ENCODE measurements at regions not wholly inside any gene's neighbourhood (a gene's known extent, or its start where the extent isn't known, plus 50 kb on each side); places are given as distances from the start of the nearest gene placed in this dataset.
"Not testable (repeated sequence)": the region's sequence is repeated elsewhere in the genome, so short reads cannot be mapped to it uniquely, and the experiment has no call there.

DNA sequence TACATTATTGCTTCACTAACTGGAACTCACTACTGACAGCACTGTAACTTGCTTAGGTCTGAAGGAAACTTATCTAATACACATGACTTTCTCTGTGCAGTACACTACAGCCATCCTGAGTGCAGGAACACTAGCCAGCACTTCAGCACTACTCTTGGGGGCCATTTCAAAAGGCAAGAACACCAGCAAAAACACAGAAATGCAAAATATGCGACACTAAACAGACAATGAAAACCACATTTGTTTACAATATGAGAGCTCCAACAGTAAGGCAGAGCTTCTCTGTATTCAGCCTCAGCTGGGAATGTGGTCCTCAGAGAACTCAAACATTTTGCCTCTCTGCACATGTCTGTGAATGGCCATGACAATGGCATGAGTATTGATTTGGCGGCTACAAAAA, 109.6 kb downstream of the ARRDC4 start:
- CTCF ChIA-PET: no interaction called here
- no peak for DNase-seq
- Mint-ChIP-seq H3K9me3 (no peaks in the 10 kb centered on the region), H3K4me1 (no peaks in the 10 kb centered on the region), H3K27me3 (peaks cover 7% of the 10 kb centered on the region), H3K27ac (no peak overlapping the region), H3K4me3 (no peak overlapping the region), H3K36me3 (ENCODE audit: low read depth) (no peaks in the 10 kb centered on the region)
- POLR2A ChIA-PET: no interaction called here

DNA sequence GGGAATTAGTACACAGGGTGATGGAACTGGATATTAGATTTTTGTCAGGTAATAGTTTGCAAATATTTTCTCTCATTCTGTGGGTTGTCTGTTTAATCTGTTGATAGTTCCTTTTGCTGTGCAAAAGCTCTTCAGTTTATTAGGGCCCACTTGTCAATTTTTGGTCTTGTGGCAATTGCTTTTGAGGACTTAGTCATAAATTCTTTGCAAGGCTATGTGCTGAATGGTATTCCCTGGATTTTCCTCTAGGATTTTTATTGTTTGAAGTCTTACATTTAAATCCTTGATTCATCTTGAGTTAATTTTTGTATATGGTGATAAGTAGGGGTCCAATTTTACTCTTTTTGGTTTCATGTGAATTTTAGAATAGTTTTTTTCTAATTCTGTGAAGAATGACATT, 111.3 kb downstream of the ARRDC4 start:
- Mint-ChIP-seq H3K4me1 (no peaks in the 10 kb centered on the region), H3K36me3 (ENCODE audit: low read depth) (no peaks in the 10 kb centered on the region), H3K27me3 (peaks cover 7% of the 10 kb centered on the region), H3K27ac (no peak overlapping the region), H3K9me3 (no peaks in the 10 kb centered on the region), H3K4me3 (no peak overlapping the region)
- no peak for DNase-seq
- ChIA-PET POLR2A (no interaction called here), CTCF (no interaction called here)

DNA sequence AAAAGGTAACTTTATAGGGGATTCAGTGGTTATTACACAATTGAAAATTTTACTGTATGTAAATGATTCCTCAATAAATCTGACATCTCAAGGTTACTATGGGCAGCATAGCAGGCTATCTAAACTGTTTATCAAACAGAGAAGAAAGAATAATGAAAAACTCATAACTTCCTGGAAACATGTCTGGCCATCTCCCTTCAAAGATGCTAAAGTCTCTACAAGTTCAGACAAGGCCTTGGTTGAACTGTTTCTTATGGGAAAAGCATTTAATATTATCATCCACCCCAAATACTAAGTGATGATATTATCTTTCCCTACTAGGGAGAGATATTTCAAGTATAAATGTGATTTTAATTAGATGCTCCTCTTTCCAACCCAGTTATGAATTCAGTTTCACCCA, 114.9 kb downstream of the ARRDC4 start:
- Mint-ChIP-seq H3K4me3 (no peak overlapping the region), H3K27me3 (peaks cover 7% of the 10 kb centered on the region), H3K4me1 (no peaks in the 10 kb centered on the region), H3K9me3 (no peaks in the 10 kb centered on the region), H3K36me3 (ENCODE audit: low read depth) (no peaks in the 10 kb centered on the region), H3K27ac (no peak overlapping the region)
- POLR2A ChIA-PET: no interaction called here
- CTCF ChIA-PET: no interaction called here
- DNase-seq: no peak

GRCh38 chr15:98076021-98076816, 115.7 kb downstream of the ARRDC4 start:
- no peaks in the 10 kb centered on the region for H3K4me1 Mint-ChIP-seq
- H3K27me3 Mint-ChIP-seq: peaks cover 7% of the 10 kb centered on the region
- no peak overlapping the region for H3K27ac Mint-ChIP-seq
- H3K9me3 Mint-ChIP-seq: no peaks in the 10 kb centered on the region
- ChIA-PET CTCF (no interaction called here), POLR2A (no interaction called here)
- H3K4me3 Mint-ChIP-seq: no peak overlapping the region
- DNase-seq: no peak
- no peaks in the 10 kb centered on the region for H3K36me3 Mint-ChIP-seq (ENCODE audit: low read depth)

DNA sequence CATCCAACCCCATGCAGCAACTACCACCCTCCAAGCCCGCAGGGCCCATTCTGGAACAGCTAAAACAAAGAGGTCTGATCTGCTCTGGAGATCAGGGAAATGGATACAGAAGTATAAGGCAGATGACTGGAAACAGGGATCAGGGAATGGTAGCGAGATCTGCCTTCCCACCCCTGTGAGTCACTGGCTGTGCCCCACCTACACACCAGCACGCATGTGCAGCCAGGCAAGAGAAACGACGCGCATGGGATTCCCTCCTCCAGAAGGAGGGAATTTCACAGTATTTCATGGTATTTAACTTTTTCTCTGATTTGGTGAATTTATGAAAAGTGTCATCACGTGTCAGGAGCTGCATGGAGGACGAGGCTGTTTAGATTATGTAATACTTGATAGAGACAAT, 116.7 kb downstream of the ARRDC4 start:
- peaks cover 7% of the 10 kb centered on the region for H3K27me3 Mint-ChIP-seq
- POLR2A ChIA-PET: no interaction called here
- no peak for DNase-seq
- CTCF ChIA-PET: no interaction called here
- H3K9me3 Mint-ChIP-seq: no peaks in the 10 kb centered on the region
- no peaks in the 10 kb centered on the region for H3K36me3 Mint-ChIP-seq (ENCODE audit: low read depth)
- no peaks in the 10 kb centered on the region for H3K4me1 Mint-ChIP-seq
- H3K4me3 Mint-ChIP-seq: no peak overlapping the region
- no peak overlapping the region for H3K27ac Mint-ChIP-seq

DNA sequence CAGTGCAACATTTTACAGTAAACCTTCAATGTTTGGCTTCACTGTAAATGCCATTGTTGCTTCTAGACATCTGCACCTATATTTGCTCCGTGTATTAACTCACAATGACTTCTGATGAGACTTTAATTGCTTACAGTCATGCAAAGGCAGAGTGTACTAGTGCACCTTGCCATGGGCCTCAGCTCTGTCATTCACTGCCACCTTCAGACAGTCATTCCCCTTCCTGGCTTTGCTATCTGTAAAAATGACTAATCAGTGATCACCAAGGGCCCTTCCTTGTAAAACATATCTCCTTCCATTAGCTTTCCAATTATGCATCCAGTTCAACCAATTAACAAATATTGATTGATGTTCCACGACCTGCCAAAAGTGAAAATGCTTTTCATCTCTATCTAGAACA, 120.3 kb downstream of the ARRDC4 start:
- ChIA-PET POLR2A (no interaction called here), CTCF (no interaction called here)
- Mint-ChIP-seq H3K9me3 (no peaks in the 10 kb centered on the region), H3K27ac (no peak overlapping the region), H3K4me1 (peaks cover 2% of the 10 kb centered on the region), H3K27me3 (no peaks in the 10 kb centered on the region), H3K36me3 (ENCODE audit: low read depth) (no peaks in the 10 kb centered on the region), H3K4me3 (no peak overlapping the region)
- no peak for DNase-seq

DNA sequence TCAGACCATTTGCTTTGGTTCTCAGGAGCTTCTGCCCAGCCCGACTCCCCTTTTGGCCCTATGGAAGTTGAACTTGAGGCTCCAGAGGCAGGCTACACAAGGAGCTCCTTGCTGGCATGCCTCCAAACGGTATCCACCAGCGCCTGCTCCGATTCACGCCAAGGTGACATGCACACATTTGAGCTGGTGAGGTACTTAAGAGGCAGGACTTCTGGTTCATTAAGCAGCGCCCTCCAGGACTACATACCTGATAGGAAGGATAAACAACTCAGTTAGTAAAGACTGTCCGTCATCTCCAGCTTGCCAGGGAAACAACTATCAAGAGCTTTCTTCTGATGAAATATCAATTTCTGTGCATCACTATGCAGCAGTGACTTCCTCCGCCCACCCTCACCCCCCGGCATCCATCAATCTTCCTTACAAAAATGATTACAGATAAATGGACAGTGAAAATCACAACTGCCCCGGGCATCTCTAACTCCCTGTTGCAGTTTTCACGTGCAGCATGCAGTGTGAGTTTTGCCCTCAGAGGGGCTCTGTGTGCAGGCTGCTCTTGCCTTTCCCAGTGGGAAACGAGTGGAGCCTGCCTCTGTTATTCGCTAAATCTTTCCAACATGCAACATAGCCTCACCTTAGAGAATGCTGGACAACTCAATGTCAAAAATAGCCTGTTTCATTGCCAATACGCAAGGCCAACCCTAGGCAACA, 122.9 kb downstream of the ARRDC4 start:
- Mint-ChIP-seq H3K27ac (no peak overlapping the region), H3K4me1 (peaks cover 2% of the 10 kb centered on the region), H3K4me3 (no peak overlapping the region), H3K9me3 (peaks cover 2% of the 10 kb centered on the region), H3K36me3 (ENCODE audit: low read depth) (no peaks in the 10 kb centered on the region), H3K27me3 (no peaks in the 10 kb centered on the region)
- POLR2A ChIA-PET: no interaction called here
- CTCF ChIA-PET: interaction anchor here (0.9 kb wide), 1 partner anchor 32 kb away, joined by 3 read pairs; no protein-coding TSS in a partner anchor
- DNase-seq: no peak

DNA sequence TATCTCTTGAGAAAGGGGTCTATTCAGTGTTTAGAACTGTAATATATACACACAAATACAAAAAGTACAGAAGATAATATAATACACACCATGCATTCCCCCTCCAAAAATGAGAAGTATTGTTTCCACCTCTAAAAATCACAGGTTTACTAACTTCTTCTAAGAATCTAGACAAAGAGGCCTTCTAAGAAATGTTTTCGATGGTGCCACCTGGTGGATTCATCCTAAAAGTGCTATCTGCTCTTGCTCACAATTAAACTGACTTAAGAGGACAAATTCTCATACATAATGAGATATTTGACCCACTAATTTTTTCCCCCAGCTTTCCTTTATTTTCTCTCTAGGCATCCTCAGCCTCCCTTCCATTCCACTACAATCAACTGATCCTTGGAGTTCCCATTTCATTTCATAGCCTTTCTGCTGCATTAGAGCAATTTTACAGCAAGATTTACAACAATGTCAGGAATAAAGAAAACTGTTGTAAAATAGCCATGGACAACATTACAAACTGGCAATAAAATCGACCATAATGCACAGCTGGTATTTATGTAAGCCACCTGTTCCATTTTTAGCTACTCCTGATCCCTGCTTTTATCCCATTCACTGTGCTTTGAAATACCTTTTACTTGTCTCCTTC, 124.6 kb downstream of the ARRDC4 start:
- Mint-ChIP-seq H3K4me1 (peaks cover 2% of the 10 kb centered on the region), H3K4me3 (no peak overlapping the region), H3K27me3 (no peaks in the 10 kb centered on the region), H3K9me3 (peaks cover 2% of the 10 kb centered on the region), H3K27ac (no peak overlapping the region), H3K36me3 (ENCODE audit: low read depth) (no peaks in the 10 kb centered on the region)
- POLR2A ChIA-PET: no interaction called here
- peak; percentile 58 for DNase-seq
- CTCF ChIA-PET: no interaction called here

GRCh38 chr15:98088307-98088945, 127.9 kb downstream of the ARRDC4 start:
- peak overlapping the region; percentile 32 for H3K4me3 Mint-ChIP-seq
- DNase-seq; H3K27me3 Mint-ChIP-seq; H3K4me1 Mint-ChIP-seq; H3K9me3 Mint-ChIP-seq; H3K36me3 Mint-ChIP-seq (ENCODE audit: low read depth); H3K27ac Mint-ChIP-seq: not testable (repeated sequence)
- CTCF ChIA-PET: interaction anchor here (0.5 kb wide), 1 partner anchor 190 kb away, joined by 4 read pairs; no protein-coding TSS in a partner anchor
- POLR2A ChIA-PET: interaction anchor here (0.6 kb wide), 1 partner anchor 926 kb away, joined by 3 read pairs; no protein-coding TSS in a partner anchor

DNA sequence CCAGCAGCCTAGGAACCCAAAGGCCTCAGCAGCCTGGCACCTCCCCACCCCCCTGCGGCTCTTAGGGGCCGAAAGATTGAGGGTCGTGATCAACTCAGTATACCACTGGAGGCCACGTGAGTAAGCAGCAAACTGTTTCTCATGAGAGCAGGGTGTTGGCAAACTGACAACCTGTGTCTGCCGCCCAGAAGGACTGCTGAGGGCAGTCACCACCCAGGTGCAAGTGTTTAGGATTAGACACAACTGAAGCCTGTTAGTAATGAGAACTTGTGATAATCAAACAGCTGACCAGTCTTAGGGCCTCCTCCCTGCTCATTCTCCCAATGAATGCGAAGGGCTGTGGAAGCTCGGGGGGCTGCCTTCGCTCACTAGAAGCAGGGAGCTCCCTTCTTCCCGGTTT, 128.8 kb downstream of the ARRDC4 start:
- H3K9me3 Mint-ChIP-seq; H3K4me1 Mint-ChIP-seq; CTCF ChIA-PET; H3K27ac Mint-ChIP-seq; H3K36me3 Mint-ChIP-seq (ENCODE audit: low read depth); DNase-seq; H3K4me3 Mint-ChIP-seq; H3K27me3 Mint-ChIP-seq: not testable (repeated sequence)
- POLR2A ChIA-PET: interaction anchor here (0.6 kb wide), 1 partner anchor 925 kb away, joined by 3 read pairs; no protein-coding TSS in a partner anchor

GRCh38 chr15:98097986-98098385, 137.5 kb downstream of the ARRDC4 start:
- not testable (repeated sequence) for H3K4me3 Mint-ChIP-seq

DNA sequence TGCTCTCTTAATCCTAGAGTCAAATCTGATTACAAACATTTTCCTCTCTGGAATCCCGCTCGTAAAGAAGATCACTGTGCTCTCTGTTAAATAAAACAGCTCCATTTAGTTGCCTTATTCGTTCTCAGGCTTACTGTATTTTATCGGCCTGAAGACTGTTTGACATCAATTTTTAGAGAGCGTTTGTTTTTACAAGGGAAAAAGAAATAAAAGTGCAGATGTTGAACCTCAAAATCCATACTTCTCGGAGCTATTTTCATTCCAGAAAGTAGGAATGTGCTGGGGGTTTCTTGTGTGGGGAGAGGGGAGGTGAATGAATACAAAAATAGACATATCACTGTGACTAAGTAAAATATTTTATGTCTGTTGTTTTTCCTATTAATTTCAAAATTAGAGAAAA, 140.1 kb downstream of the ARRDC4 start:
- POLR2A ChIA-PET, CTCF ChIA-PET, H3K27me3 Mint-ChIP-seq: not testable (repeated sequence)

More at GRCh38 chr15:98097986-98098385, 137.5 kb downstream of the ARRDC4 start:
- H3K9me3 Mint-ChIP-seq; H3K36me3 Mint-ChIP-seq (ENCODE audit: low read depth); H3K27ac Mint-ChIP-seq; CTCF ChIA-PET; H3K4me1 Mint-ChIP-seq; DNase-seq; H3K27me3 Mint-ChIP-seq; POLR2A ChIA-PET: not testable (repeated sequence)

GRCh38 chr15:98103570-98103969, 143.1 kb downstream of the ARRDC4 start:
- POLR2A ChIA-PET: no interaction called here

More for the DNA sequence above, 140.1 kb downstream of the ARRDC4 start:
- not testable (repeated sequence) for DNase-seq; H3K4me1 Mint-ChIP-seq; H3K27ac Mint-ChIP-seq; H3K9me3 Mint-ChIP-seq; H3K36me3 Mint-ChIP-seq (ENCODE audit: low read depth); H3K4me3 Mint-ChIP-seq

More at GRCh38 chr15:98103570-98103969, 143.1 kb downstream of the ARRDC4 start:
- no peaks in the 10 kb centered on the region for H3K4me1 Mint-ChIP-seq
- no peaks in the 10 kb centered on the region for H3K36me3 Mint-ChIP-seq (ENCODE audit: low read depth)
- H3K4me3 Mint-ChIP-seq: no peak overlapping the region
- H3K27me3 Mint-ChIP-seq: no peaks in the 10 kb centered on the region
- DNase-seq: no peak
- CTCF ChIA-PET: no interaction called here
- no peak overlapping the region for H3K27ac Mint-ChIP-seq
- no peaks in the 10 kb centered on the region for H3K9me3 Mint-ChIP-seq

Data from activated CD4-positive, alpha-beta T cell treated with anti-CD3 and anti-CD28 coated beads, Interleukin-2, amount 10 ng/mL, durations not matched to agents 7 days and 5 days (primary cell).